H1 (cell line): ENCODE measurements at regions not wholly inside any gene's neighbourhood (a gene's known extent, or its start where the extent isn't known, plus 50 kb on each side); places are given as distances from the start of the nearest gene placed in this dataset.

Experiments
- CTCF ChIA-PET: fragments of 300-600 bp; sonication (Branson Sonifier 250); formaldehyde crosslinking; loops from one replicate; lab custom pipeline; 2021; ENCODE audit not compliant: partially characterized antibody; lab: Charles Lee
- POLR2A ChIA-PET: fragments of 300-600 bp; sonication (Branson Sonifier 250); formaldehyde crosslinking; loops from one replicate; lab custom pipeline; 2021; ENCODE audit warnings: inconsistent platforms; ENCODE audit not compliant: partially characterized antibody; lab: Charles Lee
- DNase-seq, 2 experiments: peaks; one replicate each; pipeline versions ENCODE4 v3.0.0 to v3.0.0-alpha.2; 2010 to 2022; ENCODE audit warnings: low spot score in 2 of 2, low read depth in 1 of 2, mixed read lengths in 1 of 2
- FAIRE-seq: peaks from 2 replicates; lab custom pipeline; 2011; peaks lifted over from hg19 to GRCh38; lab: Jason Lieb, UNC
- H2AFZ ChIP-seq: 2 replicates; pipeline ENCODE4 v1.8.1; 2012; ENCODE audit warnings: low read length, inconsistent platforms
- H2AK5ac ChIP-seq: 2 replicates; pipeline ENCODE4 v1.6.1; 2013; ENCODE audit warnings: low read depth, low read length
- H2BK120ac ChIP-seq: replicated peaks from 2 replicates; pipeline ENCODE3; 2013; ENCODE audit warnings: low read depth, low read length, inconsistent platforms
- H2BK12ac ChIP-seq: 2 replicates; pipeline ENCODE4 v1.6.1; 2013; ENCODE audit warnings: low read depth, low read length
- H2BK15ac ChIP-seq: 2 replicates; pipeline ENCODE4 v1.6.1; 2013; ENCODE audit warnings: low read length
- H2BK20ac ChIP-seq: 2 replicates; pipeline ENCODE4 v1.6.1; 2013; ENCODE audit warnings: low read length
- H2BK5ac ChIP-seq: 2 replicates; pipeline ENCODE4 v1.6.1; 2013; ENCODE audit warnings: low read depth, low read length
- H3K14ac ChIP-seq: 2 replicates; pipeline ENCODE4 v1.6.1; 2013; ENCODE audit warnings: inconsistent platforms; ENCODE audit not compliant: insufficient read length
- H3K18ac ChIP-seq: 2 replicates; pipeline ENCODE4 v1.6.1; 2013; ENCODE audit warnings: low read length; ENCODE audit errors: extremely low read depth
- H3K23ac ChIP-seq: 2 replicates; pipeline ENCODE4 v1.6.1; 2013; ENCODE audit warnings: inconsistent platforms; ENCODE audit not compliant: insufficient read length
- H3K23me2 ChIP-seq: 2 replicates; pipeline ENCODE4 v1.6.1; 2013; ENCODE audit warnings: low read depth, low read length
- H3K27ac ChIP-seq: 2 replicates; pipeline ENCODE4 v1.6.1; 2011; ENCODE audit warnings: low read depth, low read length, inconsistent platforms
- H3K27me3 ChIP-seq, 4 experiments: replicated peaks in 1 of 4; 1 replicate in 1 of 4; 2 replicates in 3 of 4; pipeline versions ENCODE4 v1.6.1 to v1.8.1; 2011 to 2013; ENCODE audit warnings: low read length in 3 of 4, mild to moderate bottlenecking in 3 of 4, inconsistent platforms in 2 of 4, mixed read lengths in 2 of 4, moderate library complexity in 1 of 4; ENCODE audit not compliant: control insufficient read depth in 3 of 4, insufficient read depth in 3 of 4; ENCODE audit errors: extremely low read depth in 1 of 4
- H3K36me3 ChIP-seq, 4 experiments: 2 replicates each; pipeline versions ENCODE4 v1.6.1 to v1.8.1; 2011 to 2013; ENCODE audit warnings: mild to moderate bottlenecking in 4 of 4, low read length in 3 of 4, moderate library complexity in 2 of 4, control low read depth in 1 of 4, inconsistent platforms in 1 of 4; ENCODE audit not compliant: insufficient read depth in 4 of 4, control insufficient read depth in 2 of 4
- H3K4ac ChIP-seq: replicated peaks from 2 replicates; pipeline ENCODE3; 2013; ENCODE audit warnings: low read length, low read depth, mixed read lengths, inconsistent platforms; ENCODE audit not compliant: insufficient read length
- H3K4me1 ChIP-seq, 4 experiments: replicated peaks in 1 of 4; 1 replicate in 1 of 4; 2 replicates in 3 of 4; pipeline versions ENCODE4 v1.6.1 to v1.8.1; 2011 to 2013; ENCODE audit warnings: low read length in 3 of 4, inconsistent platforms in 2 of 4, mixed read lengths in 1 of 4; ENCODE audit not compliant: insufficient read depth in 4 of 4, control insufficient read depth in 3 of 4
- H3K4me2 ChIP-seq, 2 experiments: 2 replicates each; pipeline versions ENCODE4 v1.6.1 to v1.8.1; 2011 to 2013; ENCODE audit warnings: low read depth in 2 of 2, low read length in 2 of 2, control low read depth in 1 of 2, inconsistent platforms in 1 of 2, mild to moderate bottlenecking in 1 of 2; ENCODE audit not compliant: insufficient read depth in 1 of 2
- H3K4me3 ChIP-seq, 4 experiments: fragments of 200-600, 300-600 bp in 1 of 4; sonication (generic), shearing (Covaris generic), sonication (Bioruptor Twin) in 1 of 4; 2 replicates each; pipeline versions ENCODE4 v1.5.1 to v1.8.1; 2011 to 2016; ENCODE audit warnings: low read length in 4 of 4, low read depth in 3 of 4, control low read depth in 2 of 4, inconsistent platforms in 2 of 4, mild to moderate bottlenecking in 2 of 4, mixed read lengths in 1 of 4, moderate library complexity in 1 of 4; ENCODE audit not compliant: insufficient read depth in 2 of 4; ENCODE audit errors: extremely low read depth in 1 of 4
- H3K56ac ChIP-seq: replicated peaks from 2 replicates; pipeline ENCODE3; 2013; ENCODE audit warnings: low read depth, mild to moderate bottlenecking, mixed read lengths, low read length, inconsistent platforms; ENCODE audit not compliant: insufficient read length
- H3K79me1 ChIP-seq: 2 replicates; pipeline ENCODE4 v1.6.1; 2013; ENCODE audit warnings: low read depth, low read length, control low read depth
- H3K79me2 ChIP-seq, 2 experiments: 2 replicates each; pipeline versions ENCODE4 v1.6.1 to v1.8.1; 2012 to 2013; ENCODE audit warnings: low read length in 2 of 2, mild to moderate bottlenecking in 2 of 2, inconsistent platforms in 1 of 2; ENCODE audit not compliant: insufficient read depth in 2 of 2, control insufficient read depth in 1 of 2
- H3K9ac ChIP-seq, 4 experiments: replicated peaks in 1 of 4; 1 replicate in 1 of 4; 2 replicates in 3 of 4; pipeline versions ENCODE4 v1.6.1 to v1.8.1; 2011 to 2013; ENCODE audit warnings: low read depth in 3 of 4, low read length in 3 of 4, control low read depth in 2 of 4, mild to moderate bottlenecking in 2 of 4, moderate library complexity in 2 of 4, inconsistent platforms in 1 of 4; ENCODE audit errors: extremely low read depth in 1 of 4
- H3K9me3 ChIP-seq, 2 experiments: 2 replicates each; pipeline versions ENCODE4 v1.6.1 to v1.8.1; 2012 to 2013; ENCODE audit warnings: mild to moderate bottlenecking in 2 of 2, moderate library complexity in 2 of 2, control low read depth in 1 of 2, inconsistent platforms in 1 of 2, low read depth in 1 of 2, low read length in 1 of 2, mixed read lengths in 1 of 2; ENCODE audit not compliant: insufficient read depth in 2 of 2
- H4K20me1 ChIP-seq, 2 experiments: replicated peaks in 1 of 2; 2 replicates each; pipeline versions ENCODE3 to v1.8.1; 2011 to 2013; ENCODE audit warnings: inconsistent platforms in 2 of 2, low read length in 2 of 2, mild to moderate bottlenecking in 1 of 2; ENCODE audit not compliant: insufficient read depth in 2 of 2, control insufficient read depth in 1 of 2
- H4K5ac ChIP-seq: 2 replicates; pipeline ENCODE4 v1.6.1; 2013; ENCODE audit warnings: low read length, low read depth, mixed read lengths, inconsistent platforms; ENCODE audit not compliant: insufficient read length
- H4K8ac ChIP-seq: 2 replicates; pipeline ENCODE4 v1.8.0; 2013; ENCODE audit warnings: mild to moderate bottlenecking, moderate library complexity, low read length, inconsistent platforms; ENCODE audit not compliant: insufficient read depth; ENCODE audit errors: extremely low read depth
- H4K91ac ChIP-seq: replicated peaks from 2 replicates; pipeline ENCODE3; 2013; ENCODE audit warnings: low read length, mixed read lengths, inconsistent platforms; ENCODE audit not compliant: insufficient read length
- BACH1 ChIP-seq: IDR thresholded peaks from 2 replicates; pipeline ENCODE4 v1.6.1; 2012; ENCODE audit warnings: low read length, improper control_type of control experiment
- BRCA1 ChIP-seq: IDR thresholded peaks from 2 replicates; pipeline ENCODE4 v1.6.1; 2012; ENCODE audit warnings: low read depth, low read length, improper control_type of control experiment
- CBX5 ChIP-seq: fragments of 300-800, 300-1000 bp; sonication (generic); IDR thresholded peaks from 2 replicates; pipeline ENCODE4 v1.7.1; 2016; ENCODE audit warnings: antibody characterized with exemption, low read length, low read depth
- NANOG ChIP-seq: IDR thresholded peaks from 2 replicates; pipeline ENCODE4 v1.6.1; 2011; ENCODE audit warnings: low read length, low read depth, mild to moderate bottlenecking, inconsistent platforms; ENCODE audit not compliant: insufficient read depth, poor library complexity, severe bottlenecking
- SIN3A ChIP-seq, 2 experiments: IDR thresholded peaks in 1 of 2; conservative IDR thresholded peaks in 1 of 2; 2 replicates each; pipeline ENCODE4 v1.6.1; 2011 to 2012; ENCODE audit warnings: low read length in 2 of 2, improper control_type of control experiment in 1 of 2, low read depth in 1 of 2, mild to moderate bottlenecking in 1 of 2
- SP1 ChIP-seq: IDR thresholded peaks from 2 replicates; pipeline ENCODE4 v1.6.1; 2011; ENCODE audit warnings: low read depth, low read length
- SUZ12 ChIP-seq: fragments of 200-600 bp; sonication (generic); IDR thresholded peaks from 2 replicates; pipeline ENCODE4 v1.6.1; 2012; ENCODE audit warnings: mild to moderate bottlenecking, inconsistent platforms, low read length, moderate library complexity, mixed read lengths
- TAF7 ChIP-seq: optimal IDR thresholded peaks from 2 replicates; pipeline ENCODE3; 2011; ENCODE audit warnings: low read depth, mild to moderate bottlenecking, inconsistent platforms, low read length, moderate library complexity, borderline replicate concordance
- TEAD4 ChIP-seq: IDR thresholded peaks from 2 replicates; pipeline ENCODE4 v1.6.1; 2012; ENCODE audit warnings: low read depth, low read length, inconsistent platforms, mixed read lengths
- USF2 ChIP-seq: IDR thresholded peaks from 2 replicates; pipeline ENCODE4 v1.6.1; 2011; ENCODE audit warnings: low read length, improper control_type of control experiment
- YY1 ChIP-seq: IDR thresholded peaks from 2 replicates; pipeline ENCODE4 v1.6.1; 2011; ENCODE audit warnings: low read depth, mild to moderate bottlenecking, low read length
- WGBS, 2 experiments: shearing (Covaris generic) in 1 of 2; methylation state at CpG; one replicate each; pipeline versions ENCODE4 v1.1.6 to v1.1.7; 2013 to 2015; ENCODE audit warnings: low lambda C conversion rate in 2 of 2, mixed read lengths in 2 of 2, inconsistent platforms in 1 of 2, low coverage in 1 of 2, missing lambda C conversion rate in 1 of 2; ENCODE audit not compliant: insufficient replicate concordance in 2 of 2, insufficient coverage in 1 of 2, insufficient read length in 1 of 2; ENCODE audit errors: extremely low coverage in 1 of 2, missing lambda C conversion rate in 1 of 2; 5-methylcytosine and 5-hydroxymethylcytosine counted together
- TF ChIP-seq, protein P1 (sequence below): IDR thresholded peaks from 2 replicates; pipeline ENCODE4 v1.6.1; 2012; ENCODE audit warnings: inconsistent platforms

GRCh38 chr12:29888777-29889176, 105.0 kb upstream of the TMTC1 start:
- Histone ChIP-seq H3K23me2 (no peaks in the 10 kb centered on the region), H2AFZ (no peak overlapping the region), H3K79me2 (no peaks in the 10 kb centered on the region), H3K27ac (no peak overlapping the region), H3K4ac (no peak overlapping the region), H3K9me3 (peaks cover 9 to 10% of the 10 kb centered on the region in 2 experiments), H3K79me1 (no peaks in the 10 kb centered on the region), H3K36me3 (no peaks in the 10 kb centered on the region), H2BK20ac (no peak overlapping the region), H3K27me3 (no peaks in the 10 kb centered on the region), H3K4me2 (no peak overlapping the region), H2BK15ac (no peak overlapping the region), H2BK12ac (no peak overlapping the region), H3K18ac (no peak overlapping the region), H3K4me3 (no peak overlapping the region), H3K56ac (no peak overlapping the region), H2BK5ac (no peak overlapping the region), H2AK5ac (no peak overlapping the region), H3K23ac (no peak overlapping the region), H3K14ac (no peak overlapping the region), H4K8ac (no peak overlapping the region; the same call in 1 of the 2 replicates), H4K5ac (no peak overlapping the region), H4K91ac (no peak overlapping the region), H3K9ac (no peak overlapping the region), H4K20me1 (no peaks in the 10 kb centered on the region), H3K4me1 (peaks cover 0 to 10% (median 0%) of the 10 kb centered on the region in 4 experiments; a peak in 1 of 7 replicates), H2BK120ac (no peak overlapping the region)
- CTCF ChIA-PET: interaction anchor here (0.6 to 3.3 kb wide), 17 partner anchors 9 to 370 kb away, joined by 3 to 39 read pairs (median 4); no protein-coding TSS in a partner anchor
- TF ChIP-seq BACH1 (no peak), TEAD4 (no peak), SIN3A (conservative IDR thresholded peaks at IDR 0.05 in 1 of 2, IDR thresholded peaks at IDR 0.05 in 1 of 2; ENCODE audit: low read depth in 1 of 2, low read length in 2 of 2) (no peak), NANOG (no peak), BRCA1 (no peak), CBX5 (no peak), YY1 (no peak), USF2 (no peak), TAF7 (no peak), SUZ12 (no peak), SP1 (no peak)
- TF ChIP-seq, protein P1, sequence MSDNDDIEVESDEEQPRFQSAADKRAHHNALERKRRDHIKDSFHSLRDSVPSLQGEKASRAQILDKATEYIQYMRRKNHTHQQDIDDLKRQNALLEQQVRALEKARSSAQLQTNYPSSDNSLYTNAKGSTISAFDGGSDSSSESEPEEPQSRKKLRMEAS: no peak
- WGBS, 2 experiments: 95% methylated on average over 17 of the region's 21 CpGs; no CpG with 5 or more reads in 1 of the 2 experiments
- POLR2A ChIA-PET: no interaction called here
- DNase-seq: no peak
- no peak for FAIRE-seq
